Activated T-helper 2 cell treated with anti-CD3 and anti-CD28 coated beads, Interferon-gamma antibody, Interleukin-2, Interleukin-4, amounts not matched to agents 10 μg/mL and 5 μg/mL and 100 μg/mL, durations not matched to agents 14 hours and 24 hours and 36 hours (primary cell): ENCODE measurements at regions not wholly inside any gene's neighbourhood (a gene's known extent, or its start where the extent isn't known, plus 50 kb on each side); places are given as distances from the start of the nearest gene placed in this dataset.

Experiments used
- DNase-seq: peaks from one replicate; pipeline ENCODE4 v3.0.0; 2021; ENCODE audit warnings: low spot score
- H3K27ac Mint-ChIP-seq: one replicate; pipeline ENCODE4 v1.8.0; 2021; ENCODE audit warnings: mixed read lengths
- H3K27me3 Mint-ChIP-seq: one replicate; pipeline ENCODE4 v1.8.0; 2021; ENCODE audit warnings: low read depth, mixed read lengths
- H3K36me3 Mint-ChIP-seq: one replicate; pipeline ENCODE4 v1.8.0; 2021; ENCODE audit warnings: low read depth, mixed read lengths
- H3K4me1 Mint-ChIP-seq: one replicate; pipeline ENCODE4 v1.8.0; 2021; ENCODE audit warnings: low read depth, mixed read lengths
- H3K4me3 Mint-ChIP-seq: one replicate; pipeline ENCODE4 v1.8.0; 2021; ENCODE audit warnings: low read depth, mild to moderate bottlenecking, moderate library complexity, mixed read lengths
- H3K9me3 Mint-ChIP-seq: one replicate; pipeline ENCODE4 v1.8.0; 2021; ENCODE audit warnings: mixed read lengths
- intact Hi-C: fragments of 100-400 bp; cut with micrococcal nuclease; formaldehyde crosslinking; loops from one replicate; pipeline ENCODE4 v1.15.1; 2023

DNA sequence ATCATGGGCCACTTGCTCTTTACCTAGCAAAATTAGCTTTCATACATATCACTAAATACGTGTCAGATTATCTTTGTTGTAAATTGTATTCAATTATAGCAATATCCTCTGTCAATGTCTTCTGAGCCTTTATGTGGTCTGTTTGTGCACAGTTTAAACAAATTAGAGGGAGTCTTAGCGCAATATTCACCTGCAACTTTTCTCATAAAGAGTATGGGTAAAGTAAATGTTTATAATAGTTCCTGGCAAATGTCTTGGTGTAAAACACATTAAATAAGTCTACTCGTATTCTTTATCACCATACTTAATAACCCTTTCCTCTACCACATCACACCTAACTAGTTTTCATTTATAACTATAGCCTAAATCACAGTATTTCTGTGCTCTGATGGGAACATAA, 169.0 kb downstream of the PCSK1 start:
- H3K4me3 Mint-ChIP-seq = no peak overlapping the region
- intact Hi-C loops = no loop called here
- DNase-seq = no peak
- no peaks in the 10 kb centered on the region for H3K27me3 Mint-ChIP-seq
- peaks cover 4% of the 10 kb centered on the region for H3K4me1 Mint-ChIP-seq
- peaks cover 5% of the 10 kb centered on the region for H3K36me3 Mint-ChIP-seq
- H3K27ac Mint-ChIP-seq = no peak overlapping the region
- H3K9me3 Mint-ChIP-seq = peaks cover 27% of the 10 kb centered on the region

GRCh38 chr5:96262105-96262504, 170.9 kb downstream of the PCSK1 start:
- DNase-seq = no peak
- Mint-ChIP-seq H3K4me1 (peaks cover 8% of the 10 kb centered on the region), H3K9me3 (peaks cover 17% of the 10 kb centered on the region), H3K36me3 (peaks cover 3% of the 10 kb centered on the region), H3K4me3 (no peak overlapping the region), H3K27me3 (no peaks in the 10 kb centered on the region), H3K27ac (no peak overlapping the region)
- intact Hi-C loops = no loop called here

- H3K4me3 Mint-ChIP-seq = no peak overlapping the region
Observed at GRCh38 chr5:96260009-96260408, 173.0 kb downstream of the PCSK1 start.

DNA sequence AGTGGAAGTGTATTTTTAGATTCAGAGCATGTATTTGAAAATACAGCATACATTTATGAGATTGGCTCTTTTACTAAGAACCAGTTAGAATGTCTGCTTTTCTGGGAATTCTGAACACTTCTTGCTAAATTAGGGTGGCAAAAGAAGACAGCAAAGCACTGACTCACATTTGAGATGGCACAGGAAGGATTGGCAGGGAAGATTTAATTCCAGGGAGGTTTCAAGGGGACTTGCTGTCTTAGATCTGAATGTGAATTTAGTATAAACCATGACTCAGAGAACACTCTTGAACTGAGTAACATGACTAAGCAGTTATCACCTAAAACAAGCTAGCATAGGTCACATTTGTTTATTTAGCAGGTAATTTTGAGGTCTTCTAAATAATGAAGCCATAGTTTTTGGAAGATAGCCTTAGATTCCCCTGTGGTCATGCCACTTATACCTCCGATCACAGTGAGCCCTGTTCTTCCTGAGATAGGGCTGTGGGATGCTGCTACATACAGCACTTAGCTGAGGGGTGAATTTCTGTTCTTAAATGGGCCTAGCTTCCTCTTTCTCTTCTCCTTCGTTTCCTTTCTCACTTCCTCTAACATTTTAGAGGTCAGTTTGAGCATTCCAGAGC, 173.8 kb downstream of the PCSK1 start:
- intact Hi-C loops = loop anchor here (2.0 kb wide), 1 partner anchor 22 kb away; no protein-coding TSS in a partner anchor
- Mint-ChIP-seq H3K36me3 (no peaks in the 10 kb centered on the region), H3K4me1 (peaks cover 8% of the 10 kb centered on the region), H3K4me3 (no peak overlapping the region), H3K27me3 (peaks cover 5% of the 10 kb centered on the region), H3K9me3 (peaks cover 7% of the 10 kb centered on the region), H3K27ac (no peak overlapping the region)
- no peak for DNase-seq

More at GRCh38 chr5:96260009-96260408, 173.0 kb downstream of the PCSK1 start:
- H3K36me3 Mint-ChIP-seq = no peaks in the 10 kb centered on the region
- intact Hi-C loops = no loop called here
- peaks cover 8% of the 10 kb centered on the region for H3K4me1 Mint-ChIP-seq
- no peaks in the 10 kb centered on the region for H3K27me3 Mint-ChIP-seq
- DNase-seq = no peak
- no peak overlapping the region for H3K27ac Mint-ChIP-seq
- H3K9me3 Mint-ChIP-seq = peaks cover 7% of the 10 kb centered on the region

DNA sequence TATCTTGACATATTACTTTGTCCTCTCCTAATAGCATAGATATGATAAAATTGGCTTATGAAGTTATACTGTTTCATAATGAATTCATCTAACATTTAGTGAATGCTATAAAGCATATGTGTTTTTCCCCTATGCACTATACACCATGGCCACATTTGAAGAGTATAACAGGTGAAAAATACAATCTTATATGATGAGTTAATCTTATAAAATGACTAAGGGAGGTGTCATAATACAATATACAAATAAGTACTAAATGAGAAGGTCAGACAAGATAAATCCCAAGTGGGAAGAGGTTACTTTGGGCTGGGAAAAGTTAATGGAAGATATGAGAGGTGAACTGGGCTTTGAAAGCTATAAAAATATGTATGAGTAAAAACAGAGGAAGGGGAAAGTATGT, 174.4 kb downstream of the PCSK1 start:
- intact Hi-C loops = loop anchor here (2.0 kb wide), 1 partner anchor 22 kb away; no protein-coding TSS in a partner anchor
- Mint-ChIP-seq H3K27ac (no peak overlapping the region), H3K27me3 (peaks cover 5% of the 10 kb centered on the region), H3K4me3 (no peak overlapping the region), H3K4me1 (peaks cover 8% of the 10 kb centered on the region), H3K9me3 (peaks cover 7% of the 10 kb centered on the region), H3K36me3 (no peaks in the 10 kb centered on the region)
- no peak for DNase-seq

- H3K9me3 Mint-ChIP-seq = peaks cover under 1% of the 10 kb centered on the region
- intact Hi-C loops = loop anchor here (2.0 kb wide), 1 partner anchor 23 kb away; no protein-coding TSS in a partner anchor
- H3K36me3 Mint-ChIP-seq = no peaks in the 10 kb centered on the region
- no peak for DNase-seq
- H3K27me3 Mint-ChIP-seq = peaks cover 5% of the 10 kb centered on the region
- no peak overlapping the region for H3K27ac Mint-ChIP-seq
- peaks cover 8% of the 10 kb centered on the region for H3K4me1 Mint-ChIP-seq
- no peak overlapping the region for H3K4me3 Mint-ChIP-seq
Observed at GRCh38 chr5:96257904-96258303, 175.1 kb downstream of the PCSK1 start.

- H3K9me3 Mint-ChIP-seq = no peaks in the 10 kb centered on the region
- H3K27me3 Mint-ChIP-seq = peaks cover 8% of the 10 kb centered on the region
- H3K4me1 Mint-ChIP-seq = peaks cover 8% of the 10 kb centered on the region
- no peak overlapping the region for H3K4me3 Mint-ChIP-seq
- intact Hi-C loops = no loop called here
- no peak for DNase-seq
- H3K27ac Mint-ChIP-seq = no peak overlapping the region
- no peaks in the 10 kb centered on the region for H3K36me3 Mint-ChIP-seq
Observed at GRCh38 chr5:96256795-96257470, 176.1 kb downstream of the PCSK1 start.

- DNase-seq = no peak
- intact Hi-C loops = no loop called here
- Mint-ChIP-seq H3K27me3 (peaks cover 11% of the 10 kb centered on the region), H3K4me3 (no peak overlapping the region), H3K4me1 (peaks cover 8% of the 10 kb centered on the region), H3K27ac (no peak overlapping the region), H3K36me3 (no peaks in the 10 kb centered on the region), H3K9me3 (no peaks in the 10 kb centered on the region)
Observed at GRCh38 chr5:96254980-96255691, 177.9 kb downstream of the PCSK1 start.

DNA sequence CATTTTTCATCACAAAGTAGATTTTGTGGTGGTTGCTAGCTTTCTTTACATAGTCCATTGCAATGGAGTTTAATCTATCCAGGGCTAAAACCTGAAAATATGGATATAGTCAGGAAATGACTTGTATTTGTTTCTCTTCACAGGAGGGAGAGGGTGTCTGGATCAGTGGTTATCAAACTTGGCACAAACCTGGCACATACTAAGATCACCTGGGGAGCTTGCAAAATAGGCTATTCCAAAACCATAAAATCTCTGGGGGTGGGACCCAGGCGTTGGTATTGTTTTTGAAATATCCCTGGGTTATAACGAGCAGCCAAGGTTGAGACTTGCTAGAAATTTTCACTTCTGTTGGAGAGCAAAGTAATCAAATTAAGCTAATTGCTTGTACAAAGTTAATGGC, 179.9 kb downstream of the PCSK1 start:
- no peaks in the 10 kb centered on the region for H3K9me3 Mint-ChIP-seq
- intact Hi-C loops = no loop called here
- peaks cover 19% of the 10 kb centered on the region for H3K27me3 Mint-ChIP-seq
- H3K27ac Mint-ChIP-seq = no peak overlapping the region
- peaks cover 2% of the 10 kb centered on the region for H3K4me1 Mint-ChIP-seq
- DNase-seq = no peak
- H3K4me3 Mint-ChIP-seq = no peak overlapping the region
- no peaks in the 10 kb centered on the region for H3K36me3 Mint-ChIP-seq

DNA sequence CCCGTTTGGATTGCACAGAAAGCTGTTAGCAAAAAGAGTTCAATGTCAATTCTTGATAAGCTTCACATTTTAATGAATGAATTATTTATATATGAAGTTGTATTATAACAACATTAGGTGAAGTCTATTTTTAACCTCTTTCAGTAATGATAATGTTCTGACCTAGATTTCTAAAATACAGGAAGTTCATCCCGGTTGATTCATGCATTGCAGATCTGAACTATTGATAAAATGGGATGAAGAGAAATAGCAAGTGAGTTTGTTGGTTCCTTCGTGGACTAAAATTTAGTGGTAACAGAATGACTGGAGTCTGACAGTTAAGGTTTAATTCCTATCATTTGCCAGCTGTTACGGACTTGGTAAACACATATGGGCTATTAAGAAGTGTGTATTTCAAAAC, 180.5 kb downstream of the PCSK1 start:
- H3K4me3 Mint-ChIP-seq = no peak overlapping the region
- H3K4me1 Mint-ChIP-seq = peaks cover under 1% of the 10 kb centered on the region
- peaks cover 21% of the 10 kb centered on the region for H3K27me3 Mint-ChIP-seq

DNA sequence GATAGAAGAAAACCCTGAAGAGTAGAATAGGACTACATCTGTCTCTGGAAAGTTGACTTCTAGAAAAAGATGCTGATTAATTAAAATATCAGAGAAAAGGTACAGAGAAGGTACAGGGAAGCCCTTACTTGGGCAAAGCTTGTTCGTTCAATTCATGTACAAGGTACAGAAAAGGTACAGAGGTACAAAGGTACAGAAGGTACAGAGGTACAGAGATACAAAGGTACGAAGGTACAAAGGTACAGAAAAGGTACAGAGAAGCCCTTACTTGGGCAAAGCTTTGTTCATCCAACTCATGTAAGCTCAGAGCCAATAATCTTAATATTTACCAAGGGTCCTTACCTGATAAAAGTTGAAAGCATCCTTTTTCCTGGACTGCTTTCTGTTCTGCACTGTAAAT, 182.3 kb downstream of the PCSK1 start:
- no peak overlapping the region for H3K4me3 Mint-ChIP-seq
- no peak for DNase-seq
- intact Hi-C loops = no loop called here
- H3K27me3 Mint-ChIP-seq = peaks cover 25% of the 10 kb centered on the region
- no peaks in the 10 kb centered on the region for H3K9me3 Mint-ChIP-seq
- no peak overlapping the region for H3K27ac Mint-ChIP-seq
- no peaks in the 10 kb centered on the region for H3K36me3 Mint-ChIP-seq
- H3K4me1 Mint-ChIP-seq = no peaks in the 10 kb centered on the region

More for the DNA sequence above, 180.5 kb downstream of the PCSK1 start:
- no peaks in the 10 kb centered on the region for H3K9me3 Mint-ChIP-seq
- intact Hi-C loops = no loop called here
- H3K36me3 Mint-ChIP-seq = no peaks in the 10 kb centered on the region
- H3K27ac Mint-ChIP-seq = no peak overlapping the region
- no peak for DNase-seq

DNA sequence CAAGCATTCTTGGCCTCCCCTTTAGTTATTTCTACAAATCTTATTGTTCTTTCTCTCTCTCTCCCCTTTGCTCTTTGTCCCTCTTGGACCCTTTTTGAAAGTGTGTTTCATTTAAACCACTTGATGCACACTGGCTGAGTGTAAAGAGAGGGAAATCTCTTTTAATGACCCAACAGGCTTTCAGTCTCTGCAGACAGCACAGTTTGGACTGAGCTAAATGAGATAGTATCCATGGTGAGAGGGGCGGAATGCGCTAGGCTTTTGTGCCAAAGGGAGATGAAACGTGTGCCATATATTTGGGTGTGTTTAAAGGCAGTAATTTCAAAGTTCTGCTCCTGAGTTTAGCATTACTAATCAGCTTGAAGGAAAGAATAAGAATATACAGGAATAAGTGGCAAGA, 184.9 kb downstream of the PCSK1 start:
- Mint-ChIP-seq H3K36me3 (no peaks in the 10 kb centered on the region), H3K27ac (no peak overlapping the region), H3K27me3 (peaks cover 24% of the 10 kb centered on the region), H3K9me3 (no peaks in the 10 kb centered on the region), H3K4me1 (peaks cover 2% of the 10 kb centered on the region), H3K4me3 (no peak overlapping the region)
- no peak for DNase-seq
- intact Hi-C loops = no loop called here

DNA sequence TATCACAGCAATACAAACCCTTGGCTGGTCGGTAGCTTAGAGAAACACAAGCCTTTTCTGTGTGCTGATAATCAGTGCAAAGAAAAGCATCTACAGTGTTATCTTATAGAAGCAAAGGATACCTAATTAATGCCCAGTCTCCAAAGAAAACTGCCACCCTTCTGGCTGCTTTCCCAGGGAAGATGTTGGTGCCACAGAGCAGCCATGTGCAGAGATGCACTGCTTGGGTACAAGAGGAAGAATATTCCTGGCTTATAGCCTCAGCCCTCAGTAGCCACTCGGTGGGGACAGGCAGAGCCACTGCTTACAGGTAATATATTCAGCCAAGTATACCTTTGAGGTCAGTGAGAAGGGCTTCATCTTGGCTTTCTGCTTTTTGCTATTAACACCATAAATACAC, 185.3 kb downstream of the PCSK1 start:
- H3K27ac Mint-ChIP-seq = no peak overlapping the region
- H3K27me3 Mint-ChIP-seq = peaks cover 22% of the 10 kb centered on the region
- no peak for DNase-seq
- no peaks in the 10 kb centered on the region for H3K36me3 Mint-ChIP-seq
- H3K9me3 Mint-ChIP-seq = no peaks in the 10 kb centered on the region
- no peak overlapping the region for H3K4me3 Mint-ChIP-seq
- peaks cover 2% of the 10 kb centered on the region for H3K4me1 Mint-ChIP-seq
- intact Hi-C loops = no loop called here
